VCaP (cell line): ENCODE measurements at regions not wholly inside any gene's neighbourhood (a gene's known extent, or its start where the extent isn't known, plus 50 kb on each side); places are given as distances from the start of the nearest gene placed in this dataset.
"Not testable (repeated sequence)": the region's sequence is repeated elsewhere in the genome, so short reads cannot be mapped to it uniquely, and the experiment has no call there.

ENCODE experiments used
- H3K27ac ChIP-seq: fragments of 450-650 bp; 2 replicates; pipeline ENCODE4 v1.5.1; 2017
- CTCF ChIP-seq: fragments of 450-650 bp; conservative IDR thresholded peaks from 2 replicates; pipeline ENCODE4 v1.5.1; 2017; ENCODE audit warnings: mild to moderate bottlenecking, moderate library complexity

GRCh38 chr5:62783374-62784057 is 204.9 kb downstream of the LRRC70 start:
- no peak overlapping the region for H3K27ac ChIP-seq
- no peak for TF ChIP-seq CTCF

- no peak for TF ChIP-seq CTCF
- no peak overlapping the region for H3K27ac ChIP-seq
These were observed 202.3 kb downstream of the LRRC70 start for GRCh38 chr5:62780888-62781287.

GRCh38 chr5:62780230-62780629 is 201.6 kb downstream of the LRRC70 start:
- TF ChIP-seq CTCF: no peak
- H3K27ac ChIP-seq: no peak overlapping the region

GRCh38 chr5:62779010-62779422 is 200.4 kb downstream of the LRRC70 start:
- no peak overlapping the region for H3K27ac ChIP-seq
- peak; percentile 93 for TF ChIP-seq CTCF

- H3K27ac ChIP-seq: no peak overlapping the region
- TF ChIP-seq CTCF: no peak
These were observed 199.8 kb downstream of the LRRC70 start for GRCh38 chr5:62778316-62779009.

- not testable (repeated sequence) for H3K27ac ChIP-seq
These were observed 198.5 kb downstream of the LRRC70 start for GRCh38 chr5:62777081-62777480.

- not testable (repeated sequence) for H3K27ac ChIP-seq
These were observed 198.0 kb downstream of the LRRC70 start for GRCh38 chr5:62776592-62776991.

- H3K27ac ChIP-seq: no peak overlapping the region
- no peak for TF ChIP-seq CTCF
These were observed 194.8 kb downstream of the LRRC70 start for GRCh38 chr5:62773460-62773859.
